ENCODE measurements at regions not wholly inside any gene's neighbourhood (a gene's known extent, or its start where the extent isn't known, plus 50 kb on each side); places are given as distances from the start of the nearest gene placed in this dataset.

GRCh38 chr10:130728531-130729215 is 582.8 kb downstream of the TCERG1L start:
- DNase-seq: no peak

GRCh38 chr10:130729876-130730275 is 581.6 kb downstream of the TCERG1L start:
- DNase-seq: no peak

- DNase-seq: no peak
Observed at GRCh38 chr10:130737186-130737585, 574.3 kb downstream of the TCERG1L start.

GRCh38 chr10:130737621-130738020 is 573.9 kb downstream of the TCERG1L start:
- DNase-seq: no peak

GRCh38 chr10:130739016-130739756 is 572.3 kb downstream of the TCERG1L start:
- no peak for DNase-seq

GRCh38 chr10:130739757-130740145 is 571.8 kb downstream of the TCERG1L start:
- DNase-seq: no peak

GRCh38 chr10:130740166-130740565 is 571.4 kb downstream of the TCERG1L start:
- no peak for DNase-seq

- no peak for DNase-seq
Observed at GRCh38 chr10:130740915-130741750, 570.4 kb downstream of the TCERG1L start.

GRCh38 chr10:130741901-130742855 is 569.3 kb downstream of the TCERG1L start:
- no peak for DNase-seq

- no peak for DNase-seq
Observed at GRCh38 chr10:130742941-130743675, 568.4 kb downstream of the TCERG1L start.

GRCh38 chr10:130743751-130744271 is 567.7 kb downstream of the TCERG1L start:
- no peak for DNase-seq

GRCh38 chr10:130744631-130745030 is 566.9 kb downstream of the TCERG1L start:
- no peak for DNase-seq

- no peak for DNase-seq
Observed at GRCh38 chr10:130745251-130745650, 566.3 kb downstream of the TCERG1L start.

GRCh38 chr10:130745821-130746220 is 565.7 kb downstream of the TCERG1L start:
- DNase-seq: no peak

GRCh38 chr10:130746311-130746710 is 565.2 kb downstream of the TCERG1L start:
- no peak for DNase-seq

- DNase-seq: no peak
Observed at GRCh38 chr10:130747356-130747755, 564.2 kb downstream of the TCERG1L start.

- no peak for DNase-seq
Observed at GRCh38 chr10:130747946-130748345, 563.6 kb downstream of the TCERG1L start.

GRCh38 chr10:130748409-130749057 is 563.0 kb downstream of the TCERG1L start:
- no peak for DNase-seq

GRCh38 chr10:130749911-130750310 is 561.6 kb downstream of the TCERG1L start:
- DNase-seq: no peak

- DNase-seq: no peak
Observed at GRCh38 chr10:130750441-130750840, 561.1 kb downstream of the TCERG1L start.
